WTC11 (cell line): ENCODE measurements at regions not wholly inside any gene's neighbourhood (a gene's known extent, or its start where the extent isn't known, plus 50 kb on each side); places are given as distances from the start of the nearest gene placed in this dataset.

Experiments used
- ATAC-seq: fragments of 200-7000 bp; cut with Tn5 transposase; 2 replicates; pipeline ENCODE4 v1.10.0; 2021; ENCODE audit warnings: mild to moderate bottlenecking, moderate library complexity
- CTCF ChIA-PET: fragments of 300-600 bp; sonication (Branson Sonifier 250); formaldehyde crosslinking; loops from one replicate; lab custom pipeline; 2021; ENCODE audit warnings: antibody characterized with exemption; lab: Charles Lee
- POLR2A ChIA-PET: fragments of 350-600 bp; sonication (Branson Sonifier 250); formaldehyde crosslinking; loops from one replicate; lab custom pipeline; 2021; ENCODE audit warnings: antibody characterized with exemption; lab: Charles Lee
- DNase-seq: peaks from one replicate; pipeline ENCODE4 v3.0.0; 2021; ENCODE audit warnings: low spot score
- H3K27ac Mint-ChIP-seq: 2 replicates; pipeline ENCODE4 v1.8.0; 2021; ENCODE audit warnings: mixed read lengths
- H3K27me3 Mint-ChIP-seq: 2 replicates; pipeline ENCODE4 v1.8.0; 2021; ENCODE audit warnings: low read depth, mild to moderate bottlenecking, moderate library complexity, mixed read lengths
- H3K36me3 Mint-ChIP-seq: 2 replicates; pipeline ENCODE4 v1.8.0; 2021; ENCODE audit warnings: mixed read lengths
- H3K4me1 Mint-ChIP-seq: 2 replicates; pipeline ENCODE4 v1.8.0; 2022; ENCODE audit warnings: mixed read lengths
- H3K4me3 Mint-ChIP-seq: 2 replicates; pipeline ENCODE4 v1.8.0; 2021; ENCODE audit warnings: mild to moderate bottlenecking, moderate library complexity, mixed read lengths
- H3K9me3 Mint-ChIP-seq: 2 replicates; pipeline ENCODE4 v1.8.0; 2021; ENCODE audit warnings: mixed read lengths
- ATF3 ChIP-seq: sonication (generic); formaldehyde crosslinking; conservative IDR thresholded peaks from 2 replicates; pipeline ENCODE4 v1.8.1; 2022; ENCODE audit warnings: mild to moderate bottlenecking, missing genetic modification reagents
- ATF6 ChIP-seq: sonication (generic); formaldehyde crosslinking; IDR thresholded peaks from 2 replicates; pipeline ENCODE4 v1.8.1; 2023; ENCODE audit warnings: mild to moderate bottlenecking, missing genetic modification reagents
- CDX4 ChIP-seq: fragments of 250-450 bp; sonication (Bioruptor Pico); IDR thresholded peaks from 2 replicates; pipeline ENCODE4 v1.9.0; 2021; ENCODE audit warnings: moderate library complexity, mild to moderate bottlenecking, inconsistent platforms, borderline replicate concordance
- CREM ChIP-seq: sonication (generic); formaldehyde crosslinking; IDR thresholded peaks from 2 replicates; pipeline ENCODE4 v1.8.1; 2022; ENCODE audit warnings: mild to moderate bottlenecking, missing genetic modification reagents, moderate library complexity
- E2F4 ChIP-seq: sonication (generic); formaldehyde crosslinking; IDR thresholded peaks from 2 replicates; pipeline ENCODE4 v1.8.1; 2022; ENCODE audit warnings: low read depth, mild to moderate bottlenecking, moderate library complexity, missing genetic modification reagents, borderline replicate concordance
- ELF4 ChIP-seq: sonication (generic); formaldehyde crosslinking; IDR thresholded peaks from 2 replicates; pipeline ENCODE4 v1.8.1; 2022; ENCODE audit warnings: low read depth, mild to moderate bottlenecking, moderate library complexity, missing genetic modification reagents
- ERG ChIP-seq: fragments of 250-450 bp; sonication (Bioruptor Pico); IDR thresholded peaks from 2 replicates; pipeline ENCODE4 v1.8.0; 2021; ENCODE audit warnings: mild to moderate bottlenecking
- ETV6 ChIP-seq: sonication (generic); formaldehyde crosslinking; IDR thresholded peaks from 2 replicates; pipeline ENCODE4 v1.8.1; 2022; ENCODE audit warnings: mild to moderate bottlenecking, missing genetic modification reagents
- FOXJ3 ChIP-seq: sonication (generic); formaldehyde crosslinking; IDR thresholded peaks from 2 replicates; pipeline ENCODE4 v1.9.0; 2021; ENCODE audit warnings: missing genetic modification reagents, mild to moderate bottlenecking, borderline replicate concordance
- GABPB1 ChIP-seq: sonication (generic); formaldehyde crosslinking; IDR thresholded peaks from 2 replicates; pipeline ENCODE4 v1.8.1; 2023; ENCODE audit warnings: mild to moderate bottlenecking, missing genetic modification reagents
- HMGA2 ChIP-seq: fragments of 250-450 bp; sonication (Bioruptor Pico); IDR thresholded peaks from 2 replicates; pipeline ENCODE4 v1.4.0; 2021; ENCODE audit warnings: mild to moderate bottlenecking, moderate library complexity
- HMGXB4 ChIP-seq: sonication (generic); formaldehyde crosslinking; IDR thresholded peaks from 2 replicates; pipeline ENCODE4 v1.8.1; 2023; ENCODE audit warnings: mild to moderate bottlenecking, moderate library complexity, missing genetic modification reagents
- MYBL2 ChIP-seq: sonication (generic); formaldehyde crosslinking; IDR thresholded peaks from 2 replicates; pipeline ENCODE4 v1.8.1; 2023; ENCODE audit warnings: mild to moderate bottlenecking, moderate library complexity, missing genetic modification reagents
- NFATC4 ChIP-seq: fragments of 250-450 bp; sonication (Bioruptor Pico); IDR thresholded peaks from 2 replicates; pipeline ENCODE4 v1.9.0; 2021; ENCODE audit warnings: mild to moderate bottlenecking
- NFE2L1 ChIP-seq: sonication (generic); formaldehyde crosslinking; IDR thresholded peaks from 2 replicates; pipeline ENCODE4 v1.8.1; 2023; ENCODE audit warnings: missing genetic modification reagents
- NR3C1 ChIP-seq: sonication (generic); formaldehyde crosslinking; conservative IDR thresholded peaks from 2 replicates; pipeline ENCODE4 v1.8.1; 2023; ENCODE audit warnings: low read depth, mild to moderate bottlenecking, missing genetic modification reagents
- PREB ChIP-seq: sonication (generic); formaldehyde crosslinking; IDR thresholded peaks from 2 replicates; pipeline ENCODE4 v1.8.1; 2022; ENCODE audit warnings: mild to moderate bottlenecking, missing genetic modification reagents, moderate library complexity, borderline replicate concordance
- SMAD3 ChIP-seq: sonication (generic); formaldehyde crosslinking; IDR thresholded peaks from 2 replicates; pipeline ENCODE4 v1.8.0; 2022; ENCODE audit warnings: missing genetic modification reagents, mild to moderate bottlenecking, borderline replicate concordance
- SOX15 ChIP-seq: fragments of 250-450 bp; sonication (Bioruptor Pico); IDR thresholded peaks from 2 replicates; pipeline ENCODE4 v1.9.0; 2021; ENCODE audit warnings: mild to moderate bottlenecking
- TCF7 ChIP-seq: sonication (generic); formaldehyde crosslinking; IDR thresholded peaks from 2 replicates; pipeline ENCODE4 v1.8.0; 2022; ENCODE audit warnings: mild to moderate bottlenecking, low read depth, missing genetic modification reagents, moderate library complexity
- TP53 ChIP-seq: sonication (generic); formaldehyde crosslinking; IDR thresholded peaks from 2 replicates; pipeline ENCODE4 v1.8.1; 2023; ENCODE audit warnings: mild to moderate bottlenecking, missing genetic modification reagents
- ZMAT4 ChIP-seq: fragments of 250-450 bp; sonication (Bioruptor Pico); IDR thresholded peaks from 2 replicates; pipeline ENCODE4 v1.9.0; 2021; ENCODE audit warnings: mild to moderate bottlenecking
- ZNF121 ChIP-seq: sonication (generic); formaldehyde crosslinking; IDR thresholded peaks from 2 replicates; pipeline ENCODE4 v1.8.0; 2023; ENCODE audit warnings: missing genetic modification reagents
- ZNF396 ChIP-seq: fragments of 250-450 bp; sonication (Bioruptor Pico); IDR thresholded peaks from 2 replicates; pipeline ENCODE4 v1.8.0; 2021; ENCODE audit warnings: mild to moderate bottlenecking, moderate library complexity, borderline replicate concordance

GRCh38 chr5:109612278-109612905 lies 77.3 kb upstream of the MAN2A1 start:
- Mint-ChIP-seq H3K4me3 (no peak overlapping the region), H3K9me3 (no peaks in the 10 kb centered on the region), H3K27ac (no peak overlapping the region), H3K36me3 (no peaks in the 10 kb centered on the region), H3K27me3 (no peaks in the 10 kb centered on the region), H3K4me1 (0 out of 2 replicates have a peak, but pooled peaks cover 3% of the 10 kb centered on the region)
- no peak for DNase-seq
- peak; percentile 43; the same call in 1 of the 2 replicates for ATAC-seq
- TF ChIP-seq CDX4 (CRISPR knock-in tag) (no peak), ZNF121 (CRISPR knock-in tag) (no peak), ZMAT4 (CRISPR knock-in tag) (no peak), TP53 (CRISPR knock-in tag) (no peak), E2F4 (no peak), SOX15 (CRISPR knock-in tag) (no peak), GABPB1 (CRISPR knock-in tag) (no peak), ATF6 (CRISPR knock-in tag) (no peak), FOXJ3 (CRISPR knock-in tag) (no peak), ERG (CRISPR knock-in tag) (no peak), HMGXB4 (CRISPR knock-in tag) (no peak), NFE2L1 (CRISPR knock-in tag) (no peak), SMAD3 (no peak), ATF3 (CRISPR knock-in tag) (no peak), ETV6 (CRISPR knock-in tag) (no peak)
- CTCF ChIA-PET: no interaction called here
- POLR2A ChIA-PET: no interaction called here

- Mint-ChIP-seq H3K27ac (no peak overlapping the region), H3K27me3 (no peaks in the 10 kb centered on the region), H3K4me1 (0 out of 2 replicates have a peak, but pooled peaks cover 3% of the 10 kb centered on the region), H3K4me3 (no peak overlapping the region), H3K36me3 (no peaks in the 10 kb centered on the region), H3K9me3 (no peaks in the 10 kb centered on the region)
- DNase-seq (no peak), ATAC-seq (no peak)
- ChIA-PET POLR2A (no interaction called here), CTCF (interaction anchor here (0.6 kb wide), 1 partner anchor 104 kb away, joined by 5 read pairs; no protein-coding TSS in a partner anchor)
- TF ChIP-seq MYBL2 (no peak), TCF7 (CRISPR knock-in tag) (no peak), ZNF396 (no peak), CREM (no peak), ELF4 (CRISPR knock-in tag) (no peak), NR3C1 (CRISPR knock-in tag) (no peak), NFATC4 (no peak), HMGXB4 (CRISPR knock-in tag) (no peak), PREB (CRISPR knock-in tag) (no peak), HMGA2 (CRISPR knock-in tag) (no peak)
Observed at GRCh38 chr5:109611505-109611904, 78.2 kb upstream of the MAN2A1 start.
